GM21619 (cell line): ENCODE measurements at regions not wholly inside any gene's neighbourhood (a gene's known extent, or its start where the extent isn't known, plus 50 kb on each side); places are given as distances from the start of the nearest gene placed in this dataset.

Experiments used
- ATAC-seq: cut with Tn5 transposase; IDR thresholded peaks from one replicate; pipeline ENCODE4 v1.9.1; 2021; ENCODE audit not compliant: unreplicated experiment

DNA sequence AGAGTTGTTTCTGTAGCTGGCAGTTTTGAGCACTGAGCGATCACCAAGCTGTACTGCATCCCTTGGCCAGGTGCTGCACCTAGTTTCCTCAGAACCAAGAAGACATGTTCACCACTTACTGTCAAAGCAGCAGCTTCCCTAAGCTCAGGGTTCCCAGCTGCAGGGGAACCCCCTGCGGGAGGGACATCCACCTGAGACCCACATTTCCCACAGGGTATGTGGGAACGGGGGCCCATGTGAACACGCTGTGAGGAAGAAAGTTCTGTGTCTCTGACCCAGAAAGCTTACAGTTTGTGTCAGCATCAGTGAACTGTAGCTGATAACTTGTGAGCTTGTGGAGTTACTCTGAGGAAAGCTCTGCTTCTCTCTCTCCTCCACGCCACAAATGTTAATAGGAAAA lies 436.8 kb upstream of the IGFBP3 start:
- ATAC-seq = no peak

DNA sequence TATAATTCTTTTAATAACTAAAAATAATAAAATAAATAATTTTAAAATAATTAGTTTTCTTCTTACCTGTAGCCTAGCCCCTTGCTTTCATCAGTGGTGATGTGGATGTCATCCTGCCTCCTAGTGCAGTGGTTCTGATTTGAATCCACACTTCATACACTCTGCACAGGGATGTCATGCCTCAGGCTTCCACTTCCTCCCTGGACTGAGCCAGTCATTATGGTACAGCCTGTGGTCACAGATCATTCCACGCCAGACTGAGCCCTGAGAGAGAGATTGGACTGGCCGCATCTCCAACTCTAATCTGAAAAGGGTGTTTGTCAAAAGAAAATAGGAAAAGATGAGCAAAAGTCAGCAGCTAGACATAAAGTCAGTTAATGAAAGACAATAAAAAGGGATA lies 436.2 kb upstream of the IGFBP3 start:
- ATAC-seq = no peak

DNA sequence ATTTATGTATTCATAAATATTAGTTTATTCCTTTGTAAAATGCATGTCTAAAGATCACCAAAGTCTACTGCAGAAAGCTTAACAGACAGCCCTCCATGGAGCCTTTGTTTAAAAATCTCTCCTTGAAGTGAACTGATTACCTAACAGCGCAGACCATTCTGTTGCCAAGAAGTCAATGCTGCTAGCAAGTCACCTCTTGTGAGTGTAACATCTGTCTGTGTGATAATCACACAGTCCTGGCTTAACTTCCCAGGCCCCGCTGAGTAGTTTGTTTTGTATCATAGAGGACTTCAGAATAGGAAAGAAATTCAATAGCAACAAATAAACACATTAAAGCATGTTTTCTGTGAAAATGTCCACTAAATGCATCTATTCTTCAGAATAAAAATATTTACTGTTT lies 435.3 kb upstream of the IGFBP3 start:
- no peak for ATAC-seq

DNA sequence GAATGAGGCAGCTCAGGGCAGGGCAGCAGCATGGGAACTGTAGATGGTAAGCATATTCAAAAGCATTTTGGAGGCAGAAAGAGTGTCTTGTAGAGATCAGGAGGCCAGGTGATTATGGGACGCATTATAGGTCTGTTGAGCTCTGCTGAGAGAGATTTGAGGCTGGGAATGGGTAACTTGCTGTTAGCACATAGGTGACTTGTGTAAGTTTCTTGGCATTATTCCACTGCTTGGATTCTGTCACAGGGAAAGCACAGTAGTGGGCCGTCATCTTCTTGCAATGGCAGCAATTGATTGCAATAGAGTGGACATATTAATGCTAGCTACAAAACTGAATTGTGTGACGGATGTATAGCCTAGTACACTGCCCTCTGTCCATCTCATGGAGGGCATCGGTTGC lies 434.3 kb upstream of the IGFBP3 start:
- ATAC-seq = no peak

DNA sequence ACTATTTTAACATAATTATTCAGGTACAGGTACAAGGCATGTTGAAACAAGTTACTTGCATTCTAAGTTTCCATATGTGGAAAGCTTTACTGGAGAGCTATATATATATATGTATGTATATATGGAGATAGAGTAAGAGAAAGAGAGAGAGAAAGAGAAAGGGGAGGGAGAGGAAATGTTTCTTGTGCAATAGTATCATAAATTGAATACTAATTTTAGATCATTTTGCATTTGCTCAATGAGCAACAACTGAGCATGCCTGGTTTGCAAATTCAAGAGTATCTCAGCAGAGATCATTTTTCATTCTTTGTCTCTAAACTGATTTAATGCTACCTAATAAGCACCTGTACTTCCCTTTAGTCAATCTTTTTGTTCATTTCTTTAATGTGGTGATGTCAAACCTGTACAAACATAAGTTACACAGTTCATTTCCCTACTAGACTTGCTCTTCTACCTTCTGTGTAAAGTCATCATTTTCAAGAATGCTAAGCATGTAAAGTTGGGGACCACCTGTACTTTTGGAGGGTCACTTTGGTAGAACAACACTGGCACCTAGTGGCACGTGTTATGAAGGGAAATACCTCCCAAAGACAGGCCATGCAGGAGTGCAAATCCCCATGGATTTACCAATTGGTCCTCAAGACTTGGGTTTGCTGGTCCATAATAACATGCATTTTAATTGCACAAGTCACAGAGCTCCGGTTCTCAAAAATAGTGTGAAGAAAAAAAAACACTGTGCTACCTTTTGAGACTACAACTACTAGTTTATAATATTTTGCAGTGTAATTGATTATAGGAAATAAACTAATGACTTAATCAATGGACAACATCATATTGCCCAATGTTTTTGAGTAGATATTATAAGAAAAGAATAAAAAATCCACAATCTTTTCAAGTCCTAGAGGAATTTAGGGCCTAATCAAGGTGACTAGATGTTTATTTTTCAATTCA lies 431.2 kb upstream of the IGFBP3 start:
- ATAC-seq = no peak

DNA sequence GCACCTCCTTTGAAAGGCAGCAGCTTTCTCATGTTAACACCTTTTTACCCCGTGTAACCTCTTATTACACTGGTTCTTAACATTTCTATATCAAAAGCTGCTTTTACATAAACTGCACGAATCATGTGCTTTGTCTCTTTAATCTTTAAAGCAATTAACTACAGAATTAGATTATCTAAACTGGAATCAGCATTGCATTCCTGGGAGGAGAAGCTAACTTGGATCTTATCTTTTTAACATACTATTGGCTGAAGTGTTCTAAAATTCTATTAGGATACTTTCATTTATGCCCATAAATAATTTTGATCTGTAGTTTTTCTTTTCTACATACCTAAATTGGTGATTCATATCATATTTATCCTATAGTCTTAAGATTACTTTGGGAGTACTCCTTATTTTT lies 428.4 kb upstream of the IGFBP3 start:
- ATAC-seq = no peak

DNA sequence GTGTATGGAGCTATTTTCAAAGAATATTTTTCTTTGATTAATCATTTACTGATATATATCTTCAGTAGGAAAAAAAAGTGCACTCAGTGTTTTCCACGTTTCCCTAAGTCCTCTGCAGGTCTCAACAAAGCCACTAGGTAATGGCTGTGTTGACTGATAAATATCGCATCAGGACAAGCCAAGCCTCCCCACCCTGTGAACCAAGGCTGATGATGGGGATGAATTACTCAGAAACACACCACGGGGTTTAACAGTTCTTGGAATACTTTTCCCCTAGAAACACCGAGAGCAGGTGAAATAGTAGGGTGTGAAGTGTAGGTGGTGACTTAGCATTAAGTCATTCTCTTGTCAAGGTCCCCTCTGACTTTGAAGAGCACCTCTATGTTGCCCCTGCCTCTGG lies 423.5 kb upstream of the IGFBP3 start:
- ATAC-seq = no peak

DNA sequence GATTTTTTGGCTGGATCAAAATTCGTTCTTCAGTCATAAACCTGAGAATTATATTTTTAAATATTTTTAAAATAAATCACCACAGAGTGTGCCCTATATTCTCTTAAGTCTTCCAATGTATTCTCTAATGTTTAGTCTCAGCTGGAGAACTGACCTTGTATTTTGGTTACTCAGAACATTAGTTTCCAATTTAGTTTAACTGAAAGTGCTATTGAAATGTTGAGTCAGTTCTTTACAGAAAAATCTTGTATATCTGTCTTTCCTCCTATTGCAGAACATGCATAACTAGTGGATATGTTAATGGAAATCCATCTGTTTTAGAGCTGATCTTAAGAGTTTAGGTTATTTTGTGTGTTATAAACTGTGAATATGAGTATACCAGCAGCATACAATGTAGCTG lies 422.7 kb upstream of the IGFBP3 start:
- ATAC-seq = no peak

DNA sequence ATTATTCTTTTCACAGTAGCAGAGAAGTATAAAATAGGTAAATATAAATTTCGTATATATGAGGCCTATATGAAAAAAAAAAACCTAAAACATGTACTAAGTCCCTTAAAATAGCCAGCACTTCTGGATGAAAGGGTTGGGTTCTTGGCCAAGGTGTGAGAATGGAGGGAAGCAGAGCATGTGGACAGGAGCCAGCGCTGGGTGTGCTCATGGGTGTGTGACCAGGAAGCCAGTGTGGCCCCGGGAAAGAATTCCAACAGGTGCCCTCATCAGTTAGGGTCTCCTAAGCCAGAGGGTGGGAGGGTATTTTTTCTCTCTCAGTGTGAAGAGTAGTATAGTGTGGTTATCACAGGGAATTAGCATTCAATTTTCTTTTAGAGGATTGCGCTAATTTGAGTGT lies 401.9 kb upstream of the IGFBP3 start:
- no peak for ATAC-seq

DNA sequence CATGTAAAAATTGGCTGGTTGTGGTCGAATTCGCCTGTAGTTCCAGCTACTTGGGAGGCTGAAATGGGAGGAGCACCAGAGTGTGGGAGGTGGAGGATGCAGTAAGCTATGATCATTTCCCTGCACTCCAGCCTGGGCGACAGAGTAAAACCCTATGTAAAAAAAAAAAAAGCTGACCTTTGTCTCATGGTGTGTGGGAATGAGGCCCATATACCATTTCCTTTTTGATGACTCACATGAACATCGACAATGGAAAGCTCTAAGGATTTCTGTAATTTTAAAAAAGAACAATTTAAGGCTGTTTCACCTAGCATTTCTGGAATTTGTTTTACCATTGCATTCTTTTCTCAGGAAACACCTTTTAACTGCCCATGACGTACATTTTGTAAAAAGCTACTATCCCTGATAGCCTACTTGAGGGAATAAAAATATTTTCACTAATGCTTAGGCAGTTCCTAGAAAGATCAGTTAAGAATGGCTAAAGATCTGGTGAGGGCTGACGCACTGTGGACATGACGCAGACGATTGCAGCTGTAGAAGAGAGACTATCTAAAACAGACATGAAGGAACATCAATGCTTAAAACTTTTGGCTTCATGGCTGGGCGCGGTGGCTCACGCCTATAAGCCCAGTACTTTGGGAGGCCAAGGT lies 400.6 kb upstream of the IGFBP3 start:
- no peak for ATAC-seq

DNA sequence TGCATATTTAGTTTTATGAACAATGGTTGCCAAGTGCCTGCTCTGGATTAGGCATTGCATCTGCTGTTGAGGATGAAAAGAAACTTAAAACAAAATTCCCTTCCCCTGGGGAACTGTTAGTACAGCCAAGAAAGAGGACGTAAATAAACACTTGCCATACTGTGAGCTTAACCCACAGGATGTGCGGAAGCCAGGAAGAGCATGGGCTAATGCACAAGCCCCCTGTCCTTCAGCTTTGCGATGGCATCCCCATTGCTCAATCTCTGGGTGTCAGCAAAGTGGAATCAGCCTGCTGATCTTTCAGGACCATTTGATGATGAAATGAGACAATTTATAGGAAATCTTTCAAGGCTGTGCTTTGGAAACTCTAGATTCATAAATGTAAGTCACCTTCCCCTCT lies 399.9 kb upstream of the IGFBP3 start:
- no peak for ATAC-seq

DNA sequence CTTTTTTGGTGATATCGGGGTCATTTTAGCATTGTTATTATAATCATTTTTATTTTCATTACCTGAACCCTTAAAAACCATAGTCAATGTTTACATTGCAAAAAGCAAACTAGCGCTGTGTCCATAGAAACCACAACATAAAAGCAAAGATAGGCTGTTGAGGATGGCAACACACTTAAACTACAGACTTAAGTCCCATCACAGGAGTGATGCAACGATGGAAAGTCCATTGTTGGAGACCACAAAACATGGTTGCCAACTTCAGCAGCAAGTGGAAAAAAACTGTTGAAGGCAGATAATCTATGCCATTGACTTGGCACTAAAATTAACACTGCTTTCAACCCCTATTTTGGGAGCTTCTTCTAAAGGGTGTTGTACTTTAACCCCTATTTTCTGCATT lies 398.8 kb upstream of the IGFBP3 start:
- no peak for ATAC-seq

DNA sequence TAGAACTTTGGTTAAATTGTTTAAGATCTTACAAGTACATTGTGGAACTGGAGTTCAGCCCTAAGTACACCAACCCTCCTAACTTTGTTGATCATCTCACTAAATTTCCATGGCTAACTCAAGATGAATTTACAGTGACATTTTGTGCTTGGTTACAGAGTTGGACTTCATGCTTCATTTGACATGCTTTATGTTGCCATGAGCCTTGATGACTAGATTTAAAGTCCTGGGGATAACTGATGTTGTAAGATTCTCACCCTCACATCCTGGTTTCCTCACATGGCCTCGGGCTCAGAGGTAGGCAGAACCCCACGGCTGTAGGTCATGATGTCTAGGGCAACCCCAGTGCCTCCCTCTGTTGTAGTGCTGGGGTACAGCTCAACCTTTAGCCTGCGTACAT lies 397.2 kb upstream of the IGFBP3 start:
- ATAC-seq = no peak

DNA sequence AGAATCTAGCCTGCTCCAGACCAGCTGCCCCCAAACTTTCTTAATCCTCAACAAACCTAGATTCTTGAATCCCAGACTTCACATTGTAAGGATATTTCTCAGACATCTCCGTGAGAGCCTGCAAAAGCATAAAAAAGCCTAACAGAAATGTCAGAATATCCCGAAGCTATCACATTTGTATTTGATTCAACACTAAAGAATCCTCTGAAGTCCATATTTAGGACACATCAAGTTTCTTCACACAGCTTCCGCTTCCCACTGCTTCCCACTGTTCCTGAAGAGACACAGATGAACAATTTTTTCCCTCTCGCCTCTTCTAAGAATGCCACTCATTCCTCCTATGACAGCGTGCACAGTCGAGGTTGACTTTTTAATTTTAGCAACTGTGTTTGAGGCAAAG lies 396.2 kb upstream of the IGFBP3 start:
- no peak for ATAC-seq

DNA sequence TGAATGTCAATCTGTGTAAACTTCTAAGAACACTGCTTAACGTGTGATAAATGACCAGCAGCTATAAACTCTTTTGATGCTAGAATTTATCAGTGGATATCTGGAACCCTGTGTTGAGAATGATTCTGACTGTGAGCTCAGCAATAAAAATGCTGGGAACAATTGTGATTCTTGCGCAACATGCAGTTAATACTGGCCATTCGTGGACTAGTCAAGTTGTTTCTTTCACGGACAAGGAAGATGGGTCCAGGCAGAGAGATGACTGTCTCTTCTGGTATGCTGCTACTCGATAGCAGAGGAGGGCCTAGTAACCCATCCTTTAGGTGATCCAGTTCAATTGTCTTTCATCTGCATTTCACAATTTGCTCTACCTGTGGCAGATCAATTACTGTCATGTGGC lies 394.8 kb upstream of the IGFBP3 start:
- no peak for ATAC-seq

DNA sequence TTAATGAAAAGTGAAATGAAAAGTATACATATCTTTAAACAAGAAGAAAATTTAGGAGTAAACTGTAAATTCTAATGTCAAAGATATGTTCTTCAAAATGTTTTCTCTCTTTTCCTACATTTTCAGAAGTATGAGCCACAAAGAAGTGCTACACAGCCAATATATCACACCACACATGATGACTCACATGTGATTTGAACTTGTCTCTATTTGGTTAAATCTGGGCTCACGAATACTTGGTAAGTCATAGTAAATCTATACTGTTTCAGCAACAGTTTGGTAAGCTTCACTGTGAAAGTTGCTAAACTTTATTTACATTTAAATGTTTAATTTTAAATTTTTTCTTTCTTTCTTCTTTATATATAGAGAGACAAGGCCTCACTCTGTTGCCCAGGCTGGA lies 380.6 kb upstream of the IGFBP3 start:
- no peak for ATAC-seq

DNA sequence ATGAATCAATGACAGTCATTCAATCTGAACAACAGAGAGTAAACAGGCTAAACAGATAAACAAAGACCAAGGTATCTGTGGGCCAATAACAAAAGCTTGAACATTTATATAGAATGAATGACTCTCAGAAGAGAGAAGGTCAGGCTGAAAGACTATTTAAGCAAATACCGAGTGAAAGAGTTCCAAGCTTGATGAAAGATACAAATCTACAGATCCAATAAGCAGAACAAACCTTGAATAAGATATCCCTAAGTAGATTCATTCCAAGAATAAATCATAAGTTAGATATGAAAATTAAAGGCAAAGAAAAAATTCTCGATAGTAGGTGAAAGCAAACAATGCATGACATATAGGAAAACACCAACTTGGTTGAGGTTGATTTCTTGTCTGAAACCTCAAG lies 376.4 kb upstream of the IGFBP3 start:
- no peak for ATAC-seq

DNA sequence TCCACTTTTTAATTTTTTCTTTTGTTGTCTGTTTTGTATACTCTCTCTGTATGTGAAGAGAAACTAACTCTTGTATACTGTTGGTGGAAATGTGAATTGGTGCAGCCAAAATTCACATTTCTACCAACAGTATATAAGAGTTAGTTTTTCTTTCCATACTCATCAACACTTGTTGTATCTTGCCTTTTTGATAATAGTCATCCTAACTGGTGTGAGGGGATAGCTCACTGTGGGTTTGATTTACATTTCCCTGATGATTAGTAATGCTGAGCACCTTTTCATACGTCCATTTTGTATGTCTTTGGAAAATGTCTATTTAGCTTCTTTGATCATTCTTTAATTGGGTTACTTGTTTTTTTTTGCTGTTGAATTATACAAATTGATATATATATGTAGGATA lies 375.5 kb upstream of the IGFBP3 start:
- ATAC-seq = no peak

DNA sequence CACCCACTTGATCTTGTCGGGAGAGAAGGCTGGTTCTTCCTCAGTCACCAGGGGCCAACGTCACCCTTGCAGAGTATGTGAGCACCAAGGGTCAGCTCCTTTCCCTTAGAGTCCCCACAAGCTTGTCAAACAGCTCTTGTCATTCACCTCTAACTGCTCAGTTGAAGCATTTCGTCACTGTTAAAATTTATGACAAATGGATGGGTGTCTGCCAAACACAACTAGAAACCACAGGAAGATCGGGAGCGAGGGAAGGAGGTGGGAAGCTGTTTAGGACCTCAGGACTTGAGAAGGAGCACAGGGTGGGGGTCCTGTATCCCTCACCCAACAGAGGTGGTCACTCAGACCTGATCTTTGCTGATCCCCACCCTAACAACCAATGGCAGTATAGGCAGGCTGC lies 373.3 kb upstream of the IGFBP3 start:
- no peak for ATAC-seq

DNA sequence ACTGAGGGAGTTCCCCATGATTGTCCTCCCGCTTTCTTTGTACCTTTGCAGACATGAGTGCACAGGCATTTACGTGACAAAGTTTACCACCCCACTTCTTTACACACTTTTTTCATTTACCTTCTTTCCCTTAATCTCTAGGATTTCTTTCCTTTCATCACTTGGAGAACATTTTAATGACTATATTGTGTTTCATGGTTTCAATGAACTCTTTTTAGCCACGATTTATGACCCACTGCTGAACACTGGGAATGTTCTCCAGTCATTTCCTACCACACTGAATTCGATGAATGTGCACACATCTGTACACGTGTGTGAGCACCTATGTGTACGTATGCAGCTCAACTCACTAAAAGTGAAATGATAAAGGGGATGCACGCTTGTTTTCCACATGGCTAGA lies 371.7 kb upstream of the IGFBP3 start:
- no peak for ATAC-seq

DNA sequence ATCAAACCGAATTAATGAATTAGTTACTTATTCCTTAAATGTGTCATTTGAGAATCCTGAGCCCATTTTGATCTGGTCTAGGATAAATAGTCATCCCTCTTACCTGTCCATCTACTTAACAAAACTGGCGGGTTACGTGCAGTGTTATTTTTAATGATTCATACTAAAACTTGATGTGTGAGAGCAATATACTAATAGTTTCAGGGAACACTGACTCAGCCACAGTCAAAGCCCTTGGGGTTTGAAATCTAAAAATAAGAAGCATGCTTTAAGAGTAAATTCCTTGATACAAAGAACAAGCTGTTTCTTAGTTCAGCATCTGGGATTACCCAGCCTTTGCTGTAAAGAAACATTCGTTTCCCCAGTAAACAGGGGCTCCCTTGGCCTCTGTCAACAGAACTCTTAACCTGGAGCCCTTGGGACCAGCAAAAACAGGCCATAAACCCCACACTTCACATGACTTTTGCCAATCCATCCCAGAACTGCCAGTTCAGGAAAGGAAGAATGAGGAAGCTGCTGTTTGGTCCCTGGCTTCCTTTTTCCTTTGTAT lies 370.6 kb upstream of the IGFBP3 start:
- peak; percentile 63 for ATAC-seq

DNA sequence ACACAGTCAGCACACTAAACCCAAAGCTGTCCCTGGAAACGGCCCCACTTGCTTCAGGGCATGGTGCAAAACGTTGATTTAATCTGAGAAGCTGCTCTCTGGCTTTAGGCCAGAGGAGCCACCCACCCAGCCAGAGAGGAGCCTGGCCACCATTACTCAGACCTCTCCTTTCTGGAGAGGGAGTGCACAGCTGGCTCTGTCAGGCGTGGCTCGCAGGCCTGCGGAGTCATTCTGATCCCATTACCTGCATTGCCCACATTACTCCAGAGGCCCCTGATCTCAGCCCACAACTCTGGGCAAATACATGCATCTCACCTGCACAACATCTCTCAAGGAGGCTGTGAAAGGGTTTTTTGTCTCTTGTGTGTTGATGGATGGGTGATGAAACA lies 370.0 kb upstream of the IGFBP3 start:
- peak; percentile 54 for ATAC-seq
